T-helper 1 cell (primary cell): ENCODE measurements at regions not wholly inside any gene's neighbourhood (a gene's known extent, or its start where the extent isn't known, plus 50 kb on each side); places are given as distances from the start of the nearest gene placed in this dataset.

ENCODE experiments used
- DNase-seq, 5 donors: peaks; one replicate each; pipeline ENCODE4 v3.0.0-alpha.2; 2012 to 2020

DNA sequence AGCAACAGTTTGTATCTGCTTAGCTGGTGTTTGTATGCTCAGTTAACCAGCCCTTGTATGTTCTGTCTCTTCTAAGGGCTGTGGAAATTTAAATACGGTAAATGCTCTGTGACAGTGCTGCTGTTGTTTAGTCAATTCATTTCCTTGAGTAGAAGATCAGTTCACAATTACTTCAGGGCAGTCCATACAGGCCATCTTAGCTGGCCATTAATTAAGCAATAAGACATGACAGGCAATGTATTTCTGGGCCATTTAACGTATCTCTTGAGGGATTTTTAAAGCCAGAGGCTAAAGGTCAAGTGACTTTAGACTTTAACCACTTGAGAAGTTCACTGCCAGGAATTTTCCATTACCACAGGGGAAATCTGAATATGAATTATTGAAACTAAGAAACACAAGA is 351.8 kb downstream of the ZIC1 start:
- no peak for DNase-seq

DNA sequence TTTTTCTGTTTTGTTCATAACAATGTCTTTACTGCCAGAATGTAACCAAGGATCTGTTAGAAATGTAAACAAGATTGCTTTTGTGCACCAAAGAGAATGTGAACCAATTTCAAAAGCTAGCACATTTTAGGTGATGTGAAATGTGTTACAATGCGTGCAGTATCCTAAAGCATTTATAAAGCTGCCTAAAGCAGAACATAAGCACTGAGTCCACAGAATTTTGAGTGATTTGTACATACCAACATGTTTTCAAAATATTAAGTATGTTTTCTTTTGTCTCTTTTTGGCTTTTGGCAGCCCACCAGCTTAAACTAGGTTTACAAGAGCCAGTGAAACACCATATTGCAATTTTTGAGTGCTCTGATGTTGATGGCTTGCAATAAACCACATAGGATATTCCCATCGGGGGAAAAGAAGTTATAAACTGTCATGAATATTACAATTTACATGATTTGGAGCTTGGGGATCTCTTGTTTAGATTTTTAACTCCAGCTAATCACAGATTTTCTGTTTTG is 364.0 kb downstream of the ZIC1 start:
- DNase-seq: no peak

DNA sequence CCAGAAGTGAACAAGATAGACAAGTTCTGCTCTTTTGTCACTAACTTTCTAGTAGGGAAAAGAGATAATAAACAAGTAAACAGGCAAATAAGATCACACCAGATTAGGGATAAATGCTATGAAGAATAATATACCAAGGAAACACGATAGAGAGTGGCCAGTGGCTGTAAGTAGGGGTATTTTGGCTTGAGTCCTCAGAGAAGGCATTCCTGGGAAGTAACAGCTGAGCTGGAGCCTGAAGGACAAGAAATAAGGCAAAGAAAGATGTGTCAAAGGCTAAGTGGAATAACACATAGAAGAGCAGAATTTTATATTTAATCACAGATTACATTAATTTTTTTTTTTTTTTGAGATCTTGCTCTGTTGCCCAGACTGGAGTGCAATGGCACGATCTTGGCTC is 366.2 kb downstream of the ZIC1 start:
- DNase-seq: no peak

DNA sequence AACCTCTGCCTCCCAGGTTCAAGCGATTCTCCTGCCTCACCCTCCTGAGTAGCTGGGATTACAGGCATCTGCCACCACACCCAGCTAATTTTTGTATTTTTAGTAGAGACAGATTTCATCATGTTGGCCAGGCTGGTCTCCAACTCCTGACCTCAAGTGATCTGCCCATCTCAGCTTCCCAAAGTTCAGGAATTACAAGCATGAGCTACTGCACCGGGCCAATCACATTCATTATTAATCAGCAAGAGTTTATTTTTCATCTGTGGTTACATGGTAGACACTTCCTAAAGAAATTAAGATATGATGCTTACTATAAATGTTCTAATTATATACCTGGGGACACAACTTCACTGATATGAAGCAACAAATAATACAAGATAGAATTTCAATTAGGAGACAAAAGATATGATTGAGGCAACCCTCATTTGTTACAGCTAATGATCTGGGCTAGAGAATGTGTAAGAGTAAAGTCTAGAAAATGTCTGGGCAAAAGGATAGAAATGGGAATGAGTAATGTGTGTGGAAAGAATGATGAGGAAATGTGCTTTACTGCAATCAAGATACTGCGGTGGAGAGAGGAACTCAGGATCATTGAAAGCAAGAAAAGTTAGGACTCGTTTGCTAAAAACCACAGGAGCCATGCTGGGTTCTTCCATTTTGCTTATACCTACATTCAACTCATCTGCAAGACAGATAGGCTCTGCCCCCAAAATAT is 366.8 kb downstream of the ZIC1 start:
- DNase-seq: no peak

DNA sequence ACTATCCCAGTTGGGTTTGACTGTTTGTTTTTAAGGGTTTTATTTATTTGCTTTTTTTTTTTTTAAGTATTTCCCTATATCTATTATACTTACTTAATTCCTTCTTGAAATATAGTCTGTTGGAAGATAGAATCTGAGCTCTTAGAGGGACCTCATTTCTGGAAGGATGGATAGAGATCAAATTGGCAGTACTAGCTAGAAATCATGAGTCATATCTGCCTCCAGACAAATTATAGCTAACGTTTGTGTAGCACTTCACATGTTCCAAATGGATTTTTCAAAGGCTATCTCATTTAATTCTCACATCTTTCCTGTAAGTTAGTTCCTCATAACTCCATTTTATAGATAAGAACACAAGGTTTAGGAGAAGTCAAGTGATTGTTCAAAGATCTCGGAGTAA is 384.7 kb downstream of the ZIC1 start:
- DNase-seq: no peak

DNA sequence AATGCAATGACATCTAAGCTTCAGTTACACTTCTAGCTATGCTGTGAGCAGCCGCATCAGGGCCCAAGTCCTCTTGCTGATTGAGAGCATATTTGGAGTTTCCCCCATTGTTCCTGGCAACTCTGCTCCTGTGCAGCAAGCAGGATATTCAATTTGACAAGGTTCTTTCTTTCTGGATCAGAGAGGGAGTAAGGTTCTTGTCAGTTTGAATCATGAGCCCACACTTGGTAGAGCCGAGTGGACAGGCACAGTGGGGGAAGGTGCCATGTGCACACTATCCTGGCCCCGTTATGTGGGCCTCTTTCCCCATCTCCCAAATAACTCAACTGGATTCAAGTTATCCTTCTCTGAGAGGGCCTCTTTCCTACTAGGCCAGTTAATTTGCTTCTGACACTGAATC is 385.4 kb downstream of the ZIC1 start:
- no peak for DNase-seq

DNA sequence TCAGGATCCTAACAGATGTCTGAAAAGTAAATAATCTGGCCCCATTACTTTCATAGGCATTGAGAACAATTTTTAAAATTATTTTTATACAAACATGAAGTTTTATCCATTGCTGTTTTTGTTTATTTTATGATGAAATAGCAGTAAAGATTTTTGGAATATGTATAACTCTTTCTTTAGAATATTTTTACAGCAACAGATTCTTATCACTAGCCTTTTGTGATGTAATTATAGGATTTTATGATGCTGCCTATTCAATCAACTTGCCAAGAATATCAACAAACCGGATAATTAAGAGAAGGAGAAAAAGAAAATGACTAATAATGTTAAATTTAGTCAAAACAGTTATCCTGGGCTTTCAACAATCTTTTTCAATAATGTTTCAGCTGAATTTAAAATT is 386.3 kb downstream of the ZIC1 start:
- DNase-seq: no peak

DNA sequence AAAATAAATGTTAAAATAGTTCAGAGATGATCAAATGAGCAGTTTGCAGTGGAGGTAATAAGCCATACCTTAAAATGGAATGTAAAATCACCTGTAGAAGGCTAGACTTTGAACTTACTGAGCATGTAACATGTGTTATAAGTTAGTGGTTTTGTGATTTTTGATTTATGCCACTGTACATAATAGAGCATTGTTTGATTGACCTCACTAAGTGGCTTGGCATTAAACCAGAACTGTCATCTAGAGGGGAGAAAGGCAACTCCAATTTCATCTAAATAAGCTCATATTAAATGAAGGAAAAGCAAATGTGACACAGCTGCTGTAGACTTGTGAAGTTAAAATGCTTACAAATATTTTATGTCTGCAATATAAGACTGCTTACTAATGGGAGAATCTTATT is 387.9 kb downstream of the ZIC1 start:
- DNase-seq: no peak

DNA sequence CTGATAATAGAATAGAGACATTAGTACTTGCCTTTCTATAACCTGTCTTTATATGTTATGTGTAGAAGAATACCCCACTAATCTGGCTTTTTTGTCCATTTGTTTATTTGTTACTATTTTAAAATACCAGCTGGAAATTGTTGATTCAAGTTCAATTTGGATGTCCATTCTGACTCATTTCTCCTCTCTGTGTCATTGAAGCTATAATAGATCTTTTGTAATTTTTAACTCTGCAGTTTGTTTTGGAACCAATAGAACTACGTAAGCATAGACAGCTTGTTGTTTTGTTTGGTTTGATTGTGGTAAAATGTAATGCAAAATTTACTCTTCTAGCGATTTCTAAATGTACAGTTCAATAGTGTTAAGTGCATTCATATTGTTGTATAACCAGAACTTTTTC is 390.4 kb downstream of the ZIC1 start:
- DNase-seq: no peak

DNA sequence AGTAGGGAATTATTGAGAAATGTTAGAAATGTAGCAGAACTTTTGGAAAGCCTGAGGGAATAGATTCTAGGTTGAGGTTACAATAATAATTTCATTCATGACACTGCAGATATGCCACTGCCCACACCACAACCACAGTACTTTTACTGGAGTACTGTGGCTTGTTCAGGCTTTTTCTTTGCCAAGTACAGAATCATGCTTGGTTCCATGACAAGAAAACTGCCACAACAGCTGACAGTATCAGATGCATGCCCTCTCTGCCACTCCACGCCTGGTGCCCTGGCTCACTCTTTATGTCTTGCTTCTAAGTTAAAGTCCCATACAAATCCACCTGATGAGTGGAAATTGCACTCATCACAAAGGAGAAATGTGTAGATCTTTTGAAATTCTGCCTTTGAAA is 398.6 kb downstream of the ZIC1 start:
- DNase-seq: no peak

DNA sequence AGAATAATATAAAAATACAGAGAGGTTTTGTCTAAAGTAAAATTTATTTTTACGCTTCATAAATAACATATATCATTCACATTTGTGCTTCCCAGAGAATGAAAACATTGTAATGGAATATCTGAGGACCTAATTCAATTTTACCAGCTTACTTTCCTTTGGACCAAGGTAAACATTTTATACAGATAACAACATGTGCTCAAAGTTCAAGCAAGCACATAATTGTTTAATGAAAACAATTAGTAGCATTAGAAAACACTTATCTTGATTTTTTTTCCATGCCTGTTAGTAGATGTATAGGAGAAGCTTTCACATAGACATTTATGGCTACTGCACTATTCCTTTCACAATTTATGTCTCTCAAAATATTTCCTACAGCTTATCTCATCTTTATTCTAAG is 400.0 kb downstream of the ZIC1 start:
- DNase-seq: no peak

DNA sequence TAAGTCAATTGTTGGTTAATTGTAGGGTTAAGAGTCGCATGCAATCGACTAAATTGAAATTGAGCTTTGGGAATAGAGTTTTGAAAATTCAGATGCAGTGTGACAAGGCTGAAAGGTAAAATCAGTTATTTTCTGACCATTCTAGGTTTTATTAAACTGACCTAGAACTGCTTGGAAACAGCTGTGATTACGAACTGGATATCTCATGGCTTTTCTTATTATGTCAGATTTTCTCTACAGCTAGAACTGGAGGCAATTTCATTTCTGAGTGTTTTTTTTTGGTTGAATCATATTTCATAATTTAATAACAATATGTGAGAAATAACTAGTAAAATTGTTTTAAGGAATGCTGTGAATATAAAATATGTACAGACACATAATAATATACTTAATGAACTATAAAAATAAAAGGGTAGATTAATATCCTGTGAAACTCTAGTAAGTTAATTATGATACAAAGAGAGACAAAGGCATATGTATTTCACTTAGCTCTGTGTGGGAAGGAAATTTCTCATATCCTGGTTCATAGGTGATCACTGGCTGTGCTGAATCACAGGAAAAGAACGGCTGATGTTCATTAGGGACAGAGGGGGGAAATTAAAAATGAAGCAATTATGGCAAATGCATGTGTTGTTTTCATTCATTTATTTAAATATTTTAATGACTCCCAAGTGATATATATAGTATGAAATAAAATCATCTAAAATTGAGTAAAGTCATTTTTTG is 403.2 kb downstream of the ZIC1 start:
- DNase-seq: no peak

DNA sequence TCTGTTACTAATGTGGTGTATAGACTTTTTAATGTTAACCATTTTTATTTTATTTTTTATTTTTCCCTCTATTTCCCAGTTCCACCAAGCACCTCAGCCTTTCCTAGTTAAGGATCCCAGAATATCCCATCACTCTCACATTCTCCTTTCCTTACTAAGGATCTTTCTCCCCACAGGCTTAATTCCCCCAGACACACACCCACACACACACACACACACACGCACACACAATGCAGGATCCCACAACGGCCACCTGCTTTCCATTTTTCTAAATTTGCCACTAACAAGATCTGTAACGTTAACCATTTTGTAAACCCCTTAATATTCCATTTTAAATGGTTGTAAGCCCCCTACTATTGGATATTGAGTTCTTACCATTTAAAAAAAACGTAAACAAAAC is 404.1 kb downstream of the ZIC1 start:
- no peak for DNase-seq

DNA sequence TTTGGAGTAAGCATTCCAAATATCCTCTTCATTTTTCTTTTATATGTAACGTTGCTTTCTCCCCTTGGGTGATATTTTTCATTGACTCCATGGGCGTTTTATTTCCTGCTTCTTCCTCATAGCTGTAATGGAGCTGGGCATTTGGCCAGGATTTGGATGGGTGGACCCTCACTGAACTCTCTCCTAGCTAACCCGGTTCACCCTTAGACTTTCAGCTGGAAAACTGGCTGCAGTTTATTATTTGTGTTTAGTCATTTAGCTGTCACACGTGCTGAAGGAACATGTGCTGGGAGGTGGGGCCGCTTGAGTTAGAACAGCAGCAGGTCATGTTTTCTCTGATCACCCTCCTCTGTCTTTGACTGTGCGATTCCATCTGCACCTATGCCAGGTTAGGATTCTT is 407.6 kb downstream of the ZIC1 start:
- no peak for DNase-seq

DNA sequence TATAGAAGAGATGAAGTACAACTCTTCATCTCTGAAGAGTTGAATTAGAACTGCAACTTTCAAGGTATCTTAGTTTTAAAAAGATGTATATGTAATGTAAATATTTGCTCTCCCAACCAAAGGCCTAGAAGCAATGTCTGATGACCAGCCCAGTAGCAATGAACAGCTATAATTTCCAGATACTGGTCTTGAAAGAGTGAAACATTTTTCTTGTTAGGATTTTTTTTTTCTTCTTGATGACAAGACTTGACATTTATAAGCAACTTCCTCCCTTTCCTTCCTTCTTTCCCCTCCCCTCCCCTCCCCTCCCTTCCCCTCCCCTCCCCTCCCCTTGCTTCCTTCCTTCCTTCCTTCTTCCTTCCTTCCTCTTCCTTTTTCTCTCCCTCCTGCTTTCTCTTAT is 423.4 kb downstream of the ZIC1 start:
- DNase-seq: no peak

DNA sequence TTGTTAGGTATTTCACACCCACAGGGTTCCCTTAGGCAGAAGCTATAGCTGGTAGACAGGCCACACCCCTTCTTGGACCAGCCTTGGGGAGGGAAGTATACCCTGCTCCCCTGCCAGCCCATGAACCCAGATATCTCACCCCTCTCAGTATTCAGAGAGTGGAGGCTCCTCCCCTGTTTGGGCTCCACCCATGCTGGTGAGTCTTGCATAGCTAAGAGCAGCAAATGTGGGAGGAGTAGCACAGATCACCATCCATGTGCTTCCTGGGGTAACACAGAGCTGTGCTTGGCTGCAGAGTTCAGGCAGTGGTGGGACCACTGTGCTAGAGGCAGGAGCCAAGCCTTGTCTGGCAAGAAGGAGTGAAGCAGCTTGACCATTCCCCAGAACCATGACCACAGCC is 427.2 kb downstream of the ZIC1 start:
- DNase-seq: no peak

DNA sequence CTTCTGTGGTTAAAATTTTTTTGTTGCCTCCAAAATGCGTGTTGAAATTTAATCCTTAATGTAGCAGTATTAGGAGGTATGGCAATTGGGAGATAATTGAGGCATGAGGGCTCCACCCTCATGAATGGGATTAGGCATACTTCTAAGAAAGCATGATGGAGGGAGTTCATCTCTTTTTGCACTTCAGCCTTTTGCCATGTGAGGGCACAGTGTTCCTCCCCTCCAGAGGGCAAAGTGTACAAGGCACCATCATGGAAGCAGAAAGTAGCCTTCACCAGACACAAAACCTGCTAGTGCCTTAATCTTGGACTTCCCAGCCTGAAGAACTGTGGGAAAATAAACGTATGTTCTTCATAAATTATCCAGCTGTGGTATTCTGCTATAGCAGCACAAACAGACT is 429.5 kb downstream of the ZIC1 start:
- no peak for DNase-seq

DNA sequence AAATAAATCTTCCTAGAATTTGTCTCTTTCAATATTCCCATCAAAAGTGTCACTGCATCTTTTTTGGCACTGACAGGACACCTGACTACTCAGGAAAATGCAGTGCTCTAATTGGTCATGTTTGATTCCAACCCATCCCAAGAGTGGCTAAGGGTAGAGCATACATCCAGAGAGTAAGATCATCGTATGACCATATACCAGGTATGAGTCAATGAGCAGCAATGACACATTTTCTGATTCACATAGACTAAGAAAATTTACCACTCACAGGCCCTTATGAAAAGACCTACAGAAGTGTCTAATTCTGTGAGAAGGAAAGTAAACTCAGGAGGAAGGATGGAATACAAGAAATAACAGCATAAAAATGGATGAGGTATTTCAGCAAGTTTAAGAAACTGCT is 434.2 kb downstream of the ZIC1 start:
- no peak for DNase-seq

DNA sequence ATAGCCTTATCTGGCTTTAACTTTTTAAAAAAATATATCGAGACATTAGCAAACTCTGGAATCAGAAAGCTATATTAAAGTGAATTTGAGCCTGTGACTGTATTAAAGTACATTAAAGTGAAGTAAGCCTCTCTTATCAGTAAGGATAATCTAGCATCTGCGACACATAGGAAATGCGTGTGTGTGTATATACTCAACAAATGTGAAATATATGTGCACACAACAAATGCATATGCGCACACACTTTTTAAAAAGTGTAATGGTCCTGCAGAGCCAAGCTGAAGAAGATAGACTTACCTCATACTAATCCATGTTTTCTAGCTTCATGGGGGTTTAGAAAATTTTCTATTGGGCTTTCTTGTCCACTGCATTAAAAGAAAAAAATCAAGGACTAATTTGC is 437.1 kb downstream of the ZIC1 start:
- DNase-seq: no peak

DNA sequence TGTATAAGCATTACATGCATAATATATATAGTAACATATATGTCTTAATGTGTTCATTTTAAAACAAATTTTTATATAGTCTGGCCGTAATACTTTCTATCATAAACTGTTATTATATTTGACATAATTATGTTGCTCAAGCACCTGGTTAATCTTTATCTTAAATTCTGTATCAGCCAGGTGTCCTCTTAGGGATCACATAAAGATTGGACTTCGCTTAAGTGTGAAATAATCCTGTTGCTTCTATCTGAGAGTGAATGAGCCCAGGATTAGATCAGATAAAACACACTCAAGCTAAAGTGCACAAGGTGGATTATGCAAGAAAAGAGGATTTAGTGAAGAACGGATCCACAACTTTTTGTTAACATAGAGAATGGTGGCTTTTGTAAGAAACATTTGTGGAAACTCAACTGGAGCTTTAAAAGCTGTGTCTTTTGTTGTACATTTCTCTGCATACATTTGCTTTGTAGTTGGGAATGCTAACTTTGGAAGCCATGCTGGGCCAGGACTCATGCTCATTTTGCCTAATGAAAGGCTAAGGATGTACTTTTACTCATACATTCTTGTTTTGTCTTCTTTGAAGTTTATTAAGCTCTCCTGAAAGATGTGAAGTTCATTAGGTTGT is 437.8 kb downstream of the ZIC1 start:
- DNase-seq: no peak

DNA sequence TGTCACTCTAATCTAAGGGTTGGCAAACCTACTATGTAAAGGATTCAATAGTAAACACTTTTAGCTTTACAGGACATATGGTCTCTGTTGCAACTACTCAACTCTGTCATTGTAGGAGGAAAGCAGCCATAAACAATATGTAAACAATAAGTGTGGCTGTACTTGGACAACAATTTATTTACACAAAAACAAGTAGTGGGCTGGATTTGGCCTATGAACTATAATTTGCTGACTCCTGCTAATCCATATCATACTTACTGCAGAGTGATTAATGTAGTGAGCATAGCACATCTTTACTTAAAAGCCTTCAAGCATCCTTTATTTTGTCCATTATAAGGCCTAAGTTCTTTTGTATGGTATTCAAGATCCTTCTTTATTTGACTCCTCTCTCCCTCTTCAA is 441.9 kb downstream of the ZIC1 start:
- no peak for DNase-seq

DNA sequence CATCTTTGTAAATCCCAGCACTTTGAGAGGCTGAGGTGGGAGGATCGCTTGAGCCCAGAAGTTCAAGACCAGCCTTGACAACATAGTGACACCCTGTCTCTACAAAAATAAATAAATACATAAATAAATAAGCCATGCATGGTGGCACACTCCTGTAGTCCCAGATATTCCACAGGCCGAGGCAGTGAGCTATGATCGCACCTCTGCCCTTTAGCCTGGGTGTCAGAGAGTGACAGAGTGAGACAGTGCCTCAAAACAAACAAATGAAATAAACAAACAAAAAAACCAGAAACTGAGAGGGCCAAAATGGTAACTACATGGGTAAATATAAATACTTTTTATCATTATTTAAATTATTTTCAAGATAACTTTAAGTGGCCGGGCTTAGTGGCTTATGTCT is 445.4 kb downstream of the ZIC1 start:
- DNase-seq: no peak

DNA sequence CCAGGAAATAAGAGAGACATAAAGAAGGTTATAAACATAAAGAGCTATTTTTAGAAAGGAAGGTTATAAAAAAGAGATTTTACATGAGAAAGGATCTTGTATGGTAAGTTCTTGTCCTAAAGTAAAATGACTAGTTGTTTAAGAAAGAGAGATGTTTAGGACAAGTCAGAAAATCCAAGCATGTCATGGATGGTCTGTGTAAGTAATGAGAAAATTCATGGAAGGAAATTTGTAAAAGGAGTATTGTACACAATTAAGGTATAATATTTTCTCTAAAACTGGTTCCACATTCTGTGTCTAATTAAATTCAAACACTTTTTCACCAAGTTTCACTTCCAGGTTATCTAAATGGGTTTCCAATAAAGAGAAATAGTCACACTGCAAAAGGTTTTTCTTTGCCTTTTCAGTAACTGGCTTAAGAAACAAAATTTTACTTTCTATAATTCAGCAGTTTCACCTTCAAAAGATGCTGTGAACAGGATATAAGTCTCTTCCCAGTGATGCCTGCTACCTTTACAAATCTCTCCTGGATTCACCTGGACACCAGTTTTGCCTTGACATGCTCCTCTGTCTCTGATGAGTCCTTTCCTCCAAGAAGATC is 455.7 kb downstream of the ZIC1 start:
- DNase-seq: no peak

DNA sequence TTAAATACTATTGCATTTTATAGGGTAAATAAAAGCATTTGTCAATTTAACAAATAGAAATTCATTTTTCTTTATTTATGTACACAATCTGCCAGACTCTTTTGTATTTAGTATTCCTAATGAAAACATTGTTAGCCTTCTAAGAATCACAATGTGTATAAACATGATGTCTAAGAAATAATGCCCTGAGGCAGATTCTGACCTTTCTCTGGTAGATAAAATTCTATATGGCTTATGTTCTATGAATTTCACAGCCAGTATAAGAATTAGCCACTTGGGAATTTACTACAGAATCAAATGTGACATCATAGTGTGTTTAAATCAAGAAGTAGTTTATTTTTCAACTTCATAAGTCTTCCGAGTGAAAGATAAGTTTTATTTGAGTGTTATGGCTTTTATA is 457.4 kb downstream of the ZIC1 start:
- DNase-seq: no peak
